Activated T-cell treated with anti-CD3 and anti-CD28 coated beads for 48 hours (primary cell): ENCODE measurements at regions not wholly inside any gene's neighbourhood (a gene's known extent, or its start where the extent isn't known, plus 50 kb on each side); places are given as distances from the start of the nearest gene placed in this dataset.

Source experiments
- DNase-seq: peaks from one replicate; pipeline ENCODE4 v3.0.0-alpha.2; 2020; ENCODE audit warnings: low read depth

GRCh38 chr7:135731-136645 lies 56.4 kb upstream of the FAM20C start:
- no peak for DNase-seq

- DNase-seq = no peak
These were observed 55.1 kb upstream of the FAM20C start for GRCh38 chr7:137094-137891.

GRCh38 chr7:139131-139530 lies 53.2 kb upstream of the FAM20C start:
- DNase-seq = no peak

- no peak for DNase-seq
These were observed 52.7 kb upstream of the FAM20C start for GRCh38 chr7:139561-140243.

GRCh38 chr7:140996-141395 lies 51.4 kb upstream of the FAM20C start:
- DNase-seq = no peak

GRCh38 chr7:142248-142941 lies 50.0 kb upstream of the FAM20C start:
- DNase-seq = no peak
